PFSK-1 (cell line): ENCODE measurements at regions not wholly inside any gene's neighbourhood (a gene's known extent, or its start where the extent isn't known, plus 50 kb on each side); places are given as distances from the start of the nearest gene placed in this dataset.

Source experiments
- POLR2AphosphoS5 ChIP-seq: IDR thresholded peaks from 2 replicates; pipeline ENCODE4 v1.6.1; 2012; ENCODE audit warnings: low read depth, mild to moderate bottlenecking, control low read depth, low read length, moderate library complexity
- SIN3A ChIP-seq: IDR thresholded peaks from 2 replicates; pipeline ENCODE4 v1.6.1; 2012; ENCODE audit warnings: mild to moderate bottlenecking, low read length, moderate library complexity, borderline replicate concordance; ENCODE audit not compliant: insufficient read depth

DNA sequence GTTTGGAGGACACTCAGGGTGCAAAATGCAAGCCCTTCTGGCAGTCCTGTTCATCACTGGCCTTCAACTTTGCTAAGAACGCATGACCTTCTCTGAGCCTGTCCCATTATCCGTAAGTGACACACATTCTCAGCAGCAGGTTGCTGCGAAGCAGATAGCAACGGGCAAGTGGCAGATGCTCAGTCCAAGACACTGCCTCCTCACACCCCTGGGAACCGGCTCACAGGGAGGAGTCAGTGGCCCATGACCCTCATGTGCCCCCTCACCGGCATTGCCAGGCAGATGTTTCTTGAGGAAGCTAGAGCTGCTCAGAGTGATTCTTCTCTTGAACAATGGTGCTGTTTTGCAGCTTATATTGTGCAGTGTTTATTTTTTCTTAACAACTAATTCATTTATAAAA, 737.2 kb upstream of the HS6ST1 start:
- no peak for TF ChIP-seq POLR2AphosphoS5
- TF ChIP-seq SIN3A: no peak
